AG04450 (cell line): ENCODE measurements at regions not wholly inside any gene's neighbourhood (a gene's known extent, or its start where the extent isn't known, plus 50 kb on each side); places are given as distances from the start of the nearest gene placed in this dataset.

Experiments used
- CTCF ChIA-PET: fragments of 300-600, 350-600 bp; formaldehyde crosslinking; extraction: SDS; loops from one replicate; lab custom pipeline; 2022; ENCODE audit warnings: antibody characterized with exemption, inconsistent platforms; lab: Charles Lee
- POLR2A ChIA-PET: fragments of 350-600 bp; formaldehyde crosslinking; extraction: SDS; loops from one replicate; lab custom pipeline; 2021; ENCODE audit warnings: antibody characterized with exemption, inconsistent platforms; lab: Yijun Ruan, JAX
- DNase-seq: peaks from one replicate; pipeline ENCODE4 v3.0.0-alpha.2; 2011; ENCODE audit warnings: low read depth, low spot score
- H3K27ac ChIP-seq: one replicate; pipeline ENCODE4 v1.5.1; 2012; ENCODE audit warnings: low read depth, low read length, control low read depth
- H3K27me3 ChIP-seq: one replicate; pipeline ENCODE4 v1.6.0; 2012; ENCODE audit warnings: low read length; ENCODE audit not compliant: control insufficient read depth, insufficient read depth
- H3K4me3 ChIP-seq: 2 replicates; pipeline ENCODE4 v1.5.1; 2011; ENCODE audit warnings: mild to moderate bottlenecking, low read depth, low read length, control low read depth
- H3K9me3 ChIP-seq: 2 replicates; pipeline ENCODE4 v1.5.1; 2012; ENCODE audit warnings: low read length; ENCODE audit not compliant: control insufficient read depth, insufficient read depth
- TF ChIP-seq, protein P1 (sequence below): IDR thresholded peaks from 2 replicates; pipeline ENCODE4 v1.5.1; 2011; ENCODE audit warnings: low read depth, low read length, control low read depth, inconsistent platforms

DNA sequence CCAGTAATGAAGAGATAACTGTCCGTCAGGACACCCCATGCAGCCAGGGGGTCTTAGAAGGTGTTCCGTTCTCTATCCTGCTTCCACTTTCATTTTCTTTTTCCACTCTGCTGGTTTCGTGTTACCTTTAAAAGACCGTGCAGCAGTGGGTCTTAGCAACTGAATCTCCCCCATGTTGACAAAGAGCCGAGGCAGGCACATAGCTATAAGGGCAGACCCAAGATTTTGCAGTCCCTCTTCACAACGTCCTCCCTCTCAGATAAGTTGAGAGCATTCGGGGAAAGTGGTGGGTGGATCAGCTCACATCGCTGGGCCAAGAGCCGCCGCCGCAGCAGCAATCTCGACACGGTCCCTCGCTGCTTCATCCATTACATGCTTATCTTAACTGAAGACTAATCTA is 355.5 kb downstream of the LMO4 start:
- Histone ChIP-seq H3K4me3 (peak overlapping the region; percentile 63), H3K27ac (no peak overlapping the region), H3K9me3 (no peaks in the 10 kb centered on the region), H3K27me3 (no peaks in the 10 kb centered on the region)
- DNase-seq: no peak
- POLR2A ChIA-PET: no interaction called here
- CTCF ChIA-PET: interaction anchor here (1.7 to 2.2 kb wide), 2 partner anchors 269 to 358 kb away, joined by 4 to 7 read pairs; no protein-coding TSS in a partner anchor
- TF ChIP-seq, protein P1, sequence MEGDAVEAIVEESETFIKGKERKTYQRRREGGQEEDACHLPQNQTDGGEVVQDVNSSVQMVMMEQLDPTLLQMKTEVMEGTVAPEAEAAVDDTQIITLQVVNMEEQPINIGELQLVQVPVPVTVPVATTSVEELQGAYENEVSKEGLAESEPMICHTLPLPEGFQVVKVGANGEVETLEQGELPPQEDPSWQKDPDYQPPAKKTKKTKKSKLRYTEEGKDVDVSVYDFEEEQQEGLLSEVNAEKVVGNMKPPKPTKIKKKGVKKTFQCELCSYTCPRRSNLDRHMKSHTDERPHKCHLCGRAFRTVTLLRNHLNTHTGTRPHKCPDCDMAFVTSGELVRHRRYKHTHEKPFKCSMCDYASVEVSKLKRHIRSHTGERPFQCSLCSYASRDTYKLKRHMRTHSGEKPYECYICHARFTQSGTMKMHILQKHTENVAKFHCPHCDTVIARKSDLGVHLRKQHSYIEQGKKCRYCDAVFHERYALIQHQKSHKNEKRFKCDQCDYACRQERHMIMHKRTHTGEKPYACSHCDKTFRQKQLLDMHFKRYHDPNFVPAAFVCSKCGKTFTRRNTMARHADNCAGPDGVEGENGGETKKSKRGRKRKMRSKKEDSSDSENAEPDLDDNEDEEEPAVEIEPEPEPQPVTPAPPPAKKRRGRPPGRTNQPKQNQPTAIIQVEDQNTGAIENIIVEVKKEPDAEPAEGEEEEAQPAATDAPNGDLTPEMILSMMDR: no peak

DNA sequence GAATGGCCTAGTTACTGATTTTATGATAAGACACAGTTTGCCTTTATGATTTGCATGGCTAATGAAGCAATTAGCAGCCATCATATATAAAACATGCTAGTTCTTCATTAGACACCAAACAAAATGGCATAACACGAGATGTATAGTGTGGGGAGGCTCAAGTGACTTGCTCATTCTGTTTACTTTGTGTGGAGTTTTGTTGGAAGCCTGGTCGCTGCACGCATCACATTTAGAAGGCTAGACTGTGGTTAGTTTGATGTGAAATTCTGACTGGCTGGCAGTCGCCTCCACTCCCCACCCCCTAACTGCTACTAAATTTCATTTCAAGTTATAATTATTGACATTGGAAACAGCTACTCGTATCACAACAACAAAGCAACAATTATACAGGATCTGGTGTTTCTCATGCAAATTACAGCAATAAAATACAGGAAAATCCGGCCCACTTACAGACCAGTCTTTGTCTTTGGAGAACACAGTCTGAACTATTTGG is 356.1 kb downstream of the LMO4 start:
- POLR2A ChIA-PET: interaction anchor here (0.8 to 1.1 kb wide), 4 partner anchors 40 to 350 kb away, joined by 3 read pairs; no protein-coding TSS in a partner anchor
- CTCF ChIA-PET: interaction anchor here (1.0 kb wide), 1 partner anchor 359 kb away, joined by 5 read pairs; no protein-coding TSS in a partner anchor
- Histone ChIP-seq H3K4me3 (peak overlapping the region; percentile 63), H3K27me3 (no peaks in the 10 kb centered on the region), H3K27ac (no peak overlapping the region), H3K9me3 (no peaks in the 10 kb centered on the region)
- TF ChIP-seq, protein P1: no peak
- no peak for DNase-seq

- no peaks in the 10 kb centered on the region for H3K27me3 ChIP-seq
- H3K27ac ChIP-seq: no peak overlapping the region
- no peak overlapping the region for H3K4me3 ChIP-seq
- H3K9me3 ChIP-seq: no peaks in the 10 kb centered on the region
- TF ChIP-seq, protein P1: no peak
- DNase-seq: no peak
- CTCF ChIA-PET: interaction anchor here (0.6 to 1.0 kb wide), 2 partner anchors 180 to 360 kb away, joined by 3 to 5 read pairs; no protein-coding TSS in a partner anchor
- POLR2A ChIA-PET: interaction anchor here (0.8 to 1.1 kb wide), 4 partner anchors 41 to 351 kb away, joined by 3 read pairs; no protein-coding TSS in a partner anchor
Measured at GRCh38 chr1:87685311-87686135, 356.8 kb downstream of the LMO4 start.

DNA sequence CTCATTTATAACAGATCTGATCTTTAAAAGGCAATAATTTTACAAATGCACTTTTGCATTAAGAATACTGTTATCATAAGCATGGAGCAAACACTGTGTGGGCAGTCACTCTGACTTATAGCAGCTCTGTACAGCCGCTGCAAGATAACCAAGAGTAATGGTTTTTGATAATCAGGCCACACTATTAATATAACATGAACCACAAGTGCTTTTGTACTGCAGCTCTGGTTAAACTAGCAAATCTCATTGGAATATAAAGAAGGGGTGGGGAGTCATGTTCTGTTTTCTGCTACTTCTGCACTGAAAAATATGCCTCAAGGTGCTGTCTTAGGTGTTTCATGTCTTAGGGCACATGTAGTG is 357.4 kb downstream of the LMO4 start:
- H3K27ac ChIP-seq: no peak overlapping the region
- CTCF ChIA-PET: interaction anchor here (0.6 to 1.1 kb wide), 3 partner anchors 115 to 268 kb away, joined by 3 to 5 read pairs (median 4); no protein-coding TSS in a partner anchor
- no peaks in the 10 kb centered on the region for H3K27me3 ChIP-seq
- POLR2A ChIA-PET: no interaction called here
- no peaks in the 10 kb centered on the region for H3K9me3 ChIP-seq
- H3K4me3 ChIP-seq: no peak overlapping the region
- DNase-seq: no peak
- TF ChIP-seq, protein P1: no peak

DNA sequence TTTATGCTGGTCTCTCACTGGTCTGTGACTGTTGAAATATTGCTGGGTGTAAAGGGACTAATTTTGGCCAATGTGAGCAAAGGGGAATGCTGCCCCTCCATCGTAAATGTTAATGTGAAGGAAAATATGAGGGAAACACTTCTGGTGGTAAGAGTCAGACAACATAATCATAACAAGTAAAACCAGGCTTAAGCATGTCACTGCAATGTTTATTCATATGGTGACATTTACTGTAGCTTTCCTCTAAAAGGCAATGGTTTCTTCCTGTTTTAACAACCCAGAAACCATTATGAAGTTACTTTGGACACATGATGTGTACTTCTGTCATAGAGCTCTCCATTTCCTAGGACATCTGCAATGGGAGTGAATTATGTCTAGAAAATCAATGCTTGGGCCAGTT is 358.0 kb downstream of the LMO4 start:
- H3K4me3 ChIP-seq: no peak overlapping the region
- no peak overlapping the region for H3K27ac ChIP-seq
- POLR2A ChIA-PET: no interaction called here
- CTCF ChIA-PET: interaction anchor here (0.6 to 1.1 kb wide), 2 partner anchors 115 to 267 kb away, joined by 4 to 5 read pairs; no protein-coding TSS in a partner anchor
- H3K27me3 ChIP-seq: no peaks in the 10 kb centered on the region
- TF ChIP-seq, protein P1: no peak
- H3K9me3 ChIP-seq: no peaks in the 10 kb centered on the region
- no peak for DNase-seq
